Right atrium auricular region (tissue), 2 donors: ENCODE measurements at regions not wholly inside any gene's neighbourhood (a gene's known extent, or its start where the extent isn't known, plus 50 kb on each side); places are given as distances from the start of the nearest gene placed in this dataset.
"Not testable (repeated sequence)": the region's sequence is repeated elsewhere in the genome, so short reads cannot be mapped to it uniquely, and the experiment has no call there.

Experiments
- DNase-seq: peaks from one replicate; pipeline ENCODE4 v3.0.0-alpha.2; 2019; ENCODE audit warnings: low spot score
- H3K27ac ChIP-seq, 2 donors: fragments of 200-600 bp; sonication (generic); 1 replicate in 1 of 2; 2 replicates in 1 of 2; pipeline ENCODE4 v1.5.1; 2016 to 2019
- H3K27me3 ChIP-seq, 2 donors: fragments of 200-600 bp; sonication (generic); one replicate each; pipeline versions ENCODE4 v1.5.1 to v1.6.0; 2017 to 2019
- H3K36me3 ChIP-seq: fragments of 200-600 bp; sonication (generic); one replicate; pipeline ENCODE4 v1.5.1; 2016
- H3K4me1 ChIP-seq, 2 donors: fragments of 200-600 bp; sonication (generic); one replicate each; pipeline versions ENCODE4 v1.5.1 to v1.6.0; 2017 to 2019
- H3K4me3 ChIP-seq, 2 donors: fragments of 200-600 bp; sonication (generic); 1 replicate in 1 of 2; 2 replicates in 1 of 2; pipeline ENCODE4 v1.5.1; 2017 to 2019; ENCODE audit warnings: mild to moderate bottlenecking in 1 of 2, moderate library complexity in 1 of 2
- H3K9me3 ChIP-seq, 2 donors: fragments of 200-600 bp; sonication (generic); one replicate each; pipeline ENCODE4 v1.5.1; 2019
- CTCF ChIP-seq, 2 donors: fragments of 200-600 bp; sonication (generic); IDR thresholded peaks; one replicate each; pipeline ENCODE4 v1.5.1; 2019; ENCODE audit warnings: antibody characterized with exemption in 2 of 2

GRCh38 chr11:121968638-121969037 is 147.4 kb downstream of the BLID start:
- Histone ChIP-seq H3K36me3 (no peaks in the 10 kb centered on the region), H3K27ac (no peak overlapping the region), H3K4me1 (no peaks in the 10 kb centered on the region), H3K9me3 (no peaks in the 10 kb centered on the region), H3K4me3 (no peak overlapping the region), H3K27me3 (no peaks in the 10 kb centered on the region)
- DNase-seq = no peak
- no peak for TF ChIP-seq CTCF (IDR thresholded peaks at IDR 0.05)

- no peak for TF ChIP-seq CTCF (IDR thresholded peaks at IDR 0.05)
- DNase-seq = no peak
- no peak overlapping the region for H3K27ac ChIP-seq
- H3K9me3 ChIP-seq = no peaks in the 10 kb centered on the region
- no peaks in the 10 kb centered on the region for H3K36me3 ChIP-seq
- no peak overlapping the region for H3K4me3 ChIP-seq
- H3K4me1 ChIP-seq = no peaks in the 10 kb centered on the region
- no peaks in the 10 kb centered on the region for H3K27me3 ChIP-seq
Observed at GRCh38 chr11:121967131-121967704, 148.8 kb downstream of the BLID start.

- H3K4me1 ChIP-seq = no peaks in the 10 kb centered on the region
- DNase-seq = no peak
- no peaks in the 10 kb centered on the region for H3K9me3 ChIP-seq
- H3K36me3 ChIP-seq = no peaks in the 10 kb centered on the region
- H3K27me3 ChIP-seq = no peaks in the 10 kb centered on the region
- no peak for TF ChIP-seq CTCF (IDR thresholded peaks at IDR 0.05)
- no peak overlapping the region for H3K4me3 ChIP-seq
- H3K27ac ChIP-seq = no peak overlapping the region
Observed at GRCh38 chr11:121965330-121965729, 150.7 kb downstream of the BLID start.

- Histone ChIP-seq H3K36me3 (no peaks in the 10 kb centered on the region), H3K4me3 (no peak overlapping the region), H3K9me3 (no peaks in the 10 kb centered on the region), H3K27ac (no peak overlapping the region), H3K4me1 (no peaks in the 10 kb centered on the region), H3K27me3 (no peaks in the 10 kb centered on the region)
- no peak for DNase-seq
- TF ChIP-seq CTCF (IDR thresholded peaks at IDR 0.05) = no peak
Observed at GRCh38 chr11:121964591-121964990, 151.4 kb downstream of the BLID start.

GRCh38 chr11:121963846-121964245 is 152.2 kb downstream of the BLID start:
- not testable (repeated sequence) for H3K9me3 ChIP-seq, H3K4me3 ChIP-seq, DNase-seq

GRCh38 chr11:121961321-121961801 is 154.7 kb downstream of the BLID start:
- Histone ChIP-seq H3K4me1 (no peaks in the 10 kb centered on the region), H3K36me3 (no peaks in the 10 kb centered on the region), H3K4me3 (no peak overlapping the region), H3K27me3 (no peaks in the 10 kb centered on the region), H3K9me3 (no peaks in the 10 kb centered on the region), H3K27ac (no peak overlapping the region)
- no peak for TF ChIP-seq CTCF (IDR thresholded peaks at IDR 0.05)
- DNase-seq = no peak

More at GRCh38 chr11:121963846-121964245, 152.2 kb downstream of the BLID start:
- H3K27ac ChIP-seq, H3K4me1 ChIP-seq, H3K27me3 ChIP-seq, H3K36me3 ChIP-seq: not testable (repeated sequence)
